ENCODE measurements at regions not wholly inside any gene's neighbourhood (a gene's known extent, or its start where the extent isn't known, plus 50 kb on each side); places are given as distances from the start of the nearest gene placed in this dataset.

DNA sequence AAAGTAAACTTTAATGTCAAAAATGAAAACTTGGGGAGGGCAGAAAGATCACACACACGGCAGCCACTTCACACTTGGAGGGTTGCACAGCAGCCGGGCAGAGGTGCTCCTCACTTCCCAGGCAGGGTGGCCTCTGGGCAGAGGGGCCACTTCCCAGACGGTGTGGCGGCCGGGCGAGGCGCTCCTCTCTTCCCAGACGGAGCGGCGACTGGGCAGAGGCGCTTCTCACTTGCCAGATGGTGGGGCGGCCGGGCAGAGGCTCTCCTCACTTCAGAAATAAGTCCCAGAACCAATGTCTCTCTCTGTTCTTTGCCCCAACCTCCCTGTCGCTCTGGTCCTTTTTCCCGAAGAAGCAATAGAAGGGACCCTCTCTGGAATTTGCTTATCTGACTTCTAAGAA lies 65.7 kb upstream of the LRPPRC start:
- POLR2A ChIA-PET (ENCODE audit: partially characterized antibody) = no interaction called here
- H3K4me3 ChIP-seq (ENCODE audit: extremely low read depth in 1 of 4, insufficient read depth in 2 of 4, low read depth in 3 of 4, low read length in 4 of 4) = no peak overlapping the region
- FAIRE-seq (no peak), DNase-seq (ENCODE audit: low read depth in 1 of 2, low spot score in 2 of 2) (no peak)
- H4K20me1 ChIP-seq (replicated peaks in 1 of 2; ENCODE audit: control insufficient read depth in 1 of 2, insufficient read depth in 2 of 2, low read length in 2 of 2) = no peaks in the 10 kb centered on the region
- H3K4me2 ChIP-seq (ENCODE audit: insufficient read depth in 1 of 2, low read depth in 2 of 2, low read length in 2 of 2) = no peak overlapping the region
- H3K79me2 ChIP-seq (ENCODE audit: control insufficient read depth in 1 of 2, insufficient read depth in 2 of 2, low read length in 2 of 2) = no peaks in the 10 kb centered on the region
- WGBS, 2 experiments (ENCODE audit: extremely low coverage in 1 of 2, insufficient coverage in 1 of 2, insufficient read length in 1 of 2, insufficient replicate concordance in 2 of 2, low coverage in 1 of 2, low lambda C conversion rate in 2 of 2, missing lambda C conversion rate in 1 of 2) = 87% methylated on average over 15 of the region's 15 CpGs; no CpG with 5 or more reads in 1 of the 2 experiments
- H3K79me1 ChIP-seq (ENCODE audit: low read depth, low read length) = no peaks in the 10 kb centered on the region
- H3K36me3 ChIP-seq (ENCODE audit: control insufficient read depth in 2 of 4, insufficient read depth in 4 of 4, low read length in 3 of 4) = peaks cover 0 to 3% (median 0%) of the 10 kb centered on the region in 4 experiments; a peak in 1 of 8 replicates
- H2BK12ac ChIP-seq (ENCODE audit: low read depth, low read length) = no peak overlapping the region
- H2AFZ ChIP-seq (ENCODE audit: low read length) = no peak overlapping the region
- H2BK15ac ChIP-seq (ENCODE audit: low read length) = no peak overlapping the region
- no peak overlapping the region for H3K56ac ChIP-seq (replicated peaks; ENCODE audit: insufficient read length, low read depth, low read length)
- CTCF ChIA-PET (ENCODE audit: partially characterized antibody) = interaction anchor here (0.8 to 3.7 kb wide), 3 partner anchors 8 to 22 kb away, joined by 3 to 21 read pairs (median 5); no protein-coding TSS in a partner anchor
- no peak overlapping the region for H4K91ac ChIP-seq (replicated peaks; ENCODE audit: insufficient read length, low read length)
- no peaks in the 10 kb centered on the region; a peak in 2 of 7 replicates for H3K27me3 ChIP-seq (replicated peaks in 1 of 4; ENCODE audit: control insufficient read depth in 3 of 4, extremely low read depth in 1 of 4, insufficient read depth in 3 of 4, low read length in 3 of 4)
- H2BK20ac ChIP-seq (ENCODE audit: low read length) = no peak overlapping the region
- H3K23me2 ChIP-seq (ENCODE audit: low read depth, low read length) = no peaks in the 10 kb centered on the region
- no peak overlapping the region for H4K5ac ChIP-seq (ENCODE audit: insufficient read length, low read depth, low read length)
- peaks cover 24 to 25% of the 10 kb centered on the region in 2 experiments for H3K9me3 ChIP-seq (ENCODE audit: insufficient read depth in 2 of 2, low read depth in 1 of 2, low read length in 1 of 2)
- H3K9ac ChIP-seq (replicated peaks in 1 of 4; ENCODE audit: extremely low read depth in 1 of 4, low read depth in 3 of 4, low read length in 3 of 4) = no peak overlapping the region
- H4K8ac ChIP-seq (ENCODE audit: extremely low read depth, insufficient read depth, low read length) = no peak overlapping the region
- H3K4ac ChIP-seq (replicated peaks; ENCODE audit: insufficient read length, low read depth, low read length) = no peak overlapping the region
- no peak overlapping the region for H2BK120ac ChIP-seq (replicated peaks; ENCODE audit: low read depth, low read length)
- no peak overlapping the region for H2BK5ac ChIP-seq (ENCODE audit: low read depth, low read length)
- H2AK5ac ChIP-seq (ENCODE audit: low read depth, low read length) = no peak overlapping the region
- no peak overlapping the region for H3K18ac ChIP-seq (ENCODE audit: extremely low read depth, low read length)
- no peaks in the 10 kb centered on the region for H3K4me1 ChIP-seq (replicated peaks in 1 of 4; ENCODE audit: control insufficient read depth in 3 of 4, insufficient read depth in 4 of 4, low read length in 3 of 4)
- no peak overlapping the region for H3K14ac ChIP-seq (ENCODE audit: insufficient read length)
- no peak overlapping the region for H3K27ac ChIP-seq (ENCODE audit: low read depth, low read length)
- H3K23ac ChIP-seq (ENCODE audit: insufficient read length) = no peak overlapping the region
- peak in 1 of 2 experiments; percentile 28; a peak in 1 of 3 replicates for TF ChIP-seq EP300 (IDR thresholded peaks at IDR 0.05; ENCODE audit: borderline replicate concordance in 1 of 2, low read depth in 2 of 2, low read length in 2 of 2)
